ENCODE measurements at regions not wholly inside any gene's neighbourhood (a gene's known extent, or its start where the extent isn't known, plus 50 kb on each side); places are given as distances from the start of the nearest gene placed in this dataset.

- H3K4me1 ChIP-seq (replicated peaks in 1 of 4; ENCODE audit: control insufficient read depth in 3 of 4, insufficient read depth in 4 of 4, low read length in 3 of 4) = peaks cover 5 to 19% (median 9%) of the 10 kb centered on the region in 4 experiments; a peak in 6 of 7 replicates
- FAIRE-seq = peak; percentile 78
- WGBS, 2 experiments (ENCODE audit: extremely low coverage in 1 of 2, insufficient coverage in 1 of 2, insufficient read length in 1 of 2, insufficient replicate concordance in 2 of 2, low coverage in 1 of 2, low lambda C conversion rate in 2 of 2, missing lambda C conversion rate in 1 of 2) = 9% methylated on average over 2 of the region's 2 CpGs; no CpG with 5 or more reads in 1 of the 2 experiments
- no peak overlapping the region for H2BK15ac ChIP-seq (ENCODE audit: low read length)
- no peaks in the 10 kb centered on the region for H3K36me3 ChIP-seq (ENCODE audit: control insufficient read depth in 2 of 4, insufficient read depth in 4 of 4, low read length in 3 of 4)
- H3K23ac ChIP-seq (ENCODE audit: insufficient read length) = no peak overlapping the region
- ChIA-PET CTCF (ENCODE audit: partially characterized antibody) (interaction anchor here (1.5 kb wide), 1 partner anchor 8 kb away, joined by 3 read pairs; no protein-coding TSS in a partner anchor), POLR2A (ENCODE audit: partially characterized antibody) (interaction anchor here (0.6 kb wide), 1 partner anchor 361 kb away, joined by 3 read pairs; no protein-coding TSS in a partner anchor)
- no peak overlapping the region for H3K56ac ChIP-seq (replicated peaks; ENCODE audit: insufficient read length, low read depth, low read length)
- no peak overlapping the region for H3K4ac ChIP-seq (replicated peaks; ENCODE audit: insufficient read length, low read depth, low read length)
- no peaks in the 10 kb centered on the region for H3K9me3 ChIP-seq (ENCODE audit: insufficient read depth in 2 of 2, low read depth in 1 of 2, low read length in 1 of 2)
- H3K27ac ChIP-seq (ENCODE audit: low read depth, low read length) = no peak overlapping the region
- H2BK5ac ChIP-seq (ENCODE audit: low read depth, low read length) = no peak overlapping the region
- H2BK12ac ChIP-seq (ENCODE audit: low read depth, low read length) = no peak overlapping the region
- no peak overlapping the region for H2AK5ac ChIP-seq (ENCODE audit: low read depth, low read length)
- no peak overlapping the region for H4K91ac ChIP-seq (replicated peaks; ENCODE audit: insufficient read length, low read length)
- peaks cover 2% of the 10 kb centered on the region; the same call in 1 of the 2 replicates for H3K23me2 ChIP-seq (ENCODE audit: low read depth, low read length)
- H2BK120ac ChIP-seq (replicated peaks; ENCODE audit: low read depth, low read length) = no peak overlapping the region
- H4K5ac ChIP-seq (ENCODE audit: insufficient read length, low read depth, low read length) = no peak overlapping the region
- no peak overlapping the region for H3K18ac ChIP-seq (ENCODE audit: extremely low read depth, low read length)
- no peaks in the 10 kb centered on the region for H3K79me1 ChIP-seq (ENCODE audit: low read depth, low read length)
- no peak overlapping the region for H2AFZ ChIP-seq (ENCODE audit: low read length)
- H3K79me2 ChIP-seq (ENCODE audit: control insufficient read depth in 1 of 2, insufficient read depth in 2 of 2, low read length in 2 of 2) = no peaks in the 10 kb centered on the region
- peak overlapping the region in 1 of 4 experiments; percentile 20; a peak in 2 of 8 replicates for H3K4me3 ChIP-seq (ENCODE audit: extremely low read depth in 1 of 4, insufficient read depth in 2 of 4, low read depth in 3 of 4, low read length in 4 of 4)
- 0 out of 7 replicates have a peak, but pooled peaks cover 0 to 2% (median 0%) of the 10 kb centered on the region in 4 experiments for H3K27me3 ChIP-seq (replicated peaks in 1 of 4; ENCODE audit: control insufficient read depth in 3 of 4, extremely low read depth in 1 of 4, insufficient read depth in 3 of 4, low read length in 3 of 4)
- peak overlapping the region; percentile 12 to 45; a peak in 2 of 4 replicates for H3K4me2 ChIP-seq (ENCODE audit: insufficient read depth in 1 of 2, low read depth in 2 of 2, low read length in 2 of 2)
- H3K14ac ChIP-seq (ENCODE audit: insufficient read length) = no peak overlapping the region
- DNase-seq (ENCODE audit: low read depth in 1 of 2, low spot score in 2 of 2) = no peak
- H4K20me1 ChIP-seq (replicated peaks in 1 of 2; ENCODE audit: control insufficient read depth in 1 of 2, insufficient read depth in 2 of 2, low read length in 2 of 2) = no peaks in the 10 kb centered on the region
- H3K9ac ChIP-seq (replicated peaks in 1 of 4; ENCODE audit: extremely low read depth in 1 of 4, low read depth in 3 of 4, low read length in 3 of 4) = no peak overlapping the region
- H4K8ac ChIP-seq (ENCODE audit: extremely low read depth, insufficient read depth, low read length) = no peak overlapping the region
- no peak overlapping the region for H2BK20ac ChIP-seq (ENCODE audit: low read length)
- TF ChIP-seq KDM1A (IDR thresholded peaks at IDR 0.05; ENCODE audit: borderline replicate concordance, low read length) (no peak), SP4 (IDR thresholded peaks at IDR 0.05; ENCODE audit: low read length) (no peak), TAF1 (IDR thresholded peaks at IDR 0.05; ENCODE audit: low read depth, low read length) (no peak), SRF (IDR thresholded peaks at IDR 0.05; ENCODE audit: low read depth, low read length) (no peak), POLR2AphosphoS5 (IDR thresholded peaks at IDR 0.05; ENCODE audit: low read depth, low read length) (no peak), RNF2 (IDR thresholded peaks at IDR 0.05; ENCODE audit: borderline replicate concordance, low read depth, low read length, missing control alignments, poor library complexity, severe bottlenecking) (no peak), TCF12 (IDR thresholded peaks at IDR 0.05; ENCODE audit: low read depth, low read length) (0 out of 2 replicates have a peak, but pooled peaks have one; percentile 16), CBX8 (IDR thresholded peaks at IDR 0.05; ENCODE audit: borderline replicate concordance, low read depth, low read length) (no peak), YY1 (IDR thresholded peaks at IDR 0.05; ENCODE audit: low read depth, low read length) (no peak), TEAD4 (IDR thresholded peaks at IDR 0.05; ENCODE audit: low read depth, low read length) (peak; percentile 61; the same call in 1 of the 2 replicates), NANOG (IDR thresholded peaks at IDR 0.05; ENCODE audit: insufficient read depth, low read depth, low read length, poor library complexity, severe bottlenecking) (peak; percentile 43), MAFK (IDR thresholded peaks at IDR 0.05; ENCODE audit: low read depth, low read length) (no peak), RFX5 (IDR thresholded peaks at IDR 0.05; ENCODE audit: borderline replicate concordance, low read depth, low read length) (no peak), BCL11A (IDR thresholded peaks at IDR 0.05; ENCODE audit: low read depth in 2 of 2, low read length in 2 of 2) (no peak), SIX5 (IDR thresholded peaks at IDR 0.05; ENCODE audit: low read depth, low read length) (no peak)
These were observed 145.7 kb downstream of the RELL1 start for GRCh38 chr4:37540486-37540885.

Measured in H1 (cell line).